ENCODE measurements at regions not wholly inside any gene's neighbourhood (a gene's known extent, or its start where the extent isn't known, plus 50 kb on each side); places are given as distances from the start of the nearest gene placed in this dataset.
"Not testable (repeated sequence)": the region's sequence is repeated elsewhere in the genome, so short reads cannot be mapped to it uniquely, and the experiment has no call there.

DNA sequence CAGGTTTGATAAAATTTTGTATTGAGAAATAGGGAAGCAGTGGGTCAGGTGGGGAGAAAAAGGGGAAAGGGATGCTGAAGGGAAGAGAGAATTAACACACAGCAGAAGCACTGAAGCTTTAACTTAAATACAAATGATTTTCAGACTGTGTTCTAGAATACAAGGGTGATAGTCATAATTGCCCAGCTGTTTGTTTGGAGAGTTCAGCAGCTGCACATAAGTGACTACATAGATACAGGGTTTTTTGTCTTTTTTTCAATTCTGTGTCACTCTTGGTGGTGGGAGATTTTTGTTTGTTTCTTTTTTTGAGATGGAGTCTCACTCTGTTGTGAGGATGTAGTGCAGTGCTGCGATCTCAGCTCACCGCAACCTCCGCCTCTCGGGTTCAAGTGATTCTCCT, 590.4 kb upstream of the SEMA6A start:
- peaks cover 6% of the 10 kb centered on the region for H3K9me3 Mint-ChIP-seq
- no peaks in the 10 kb centered on the region for H3K4me1 Mint-ChIP-seq
- POLR2A ChIA-PET: no interaction called here
- H3K36me3 Mint-ChIP-seq: no peaks in the 10 kb centered on the region
- no peaks in the 10 kb centered on the region for H3K27me3 Mint-ChIP-seq
- ATAC-seq (ENCODE audit: low read depth): no peak
- no peak overlapping the region for H3K4me3 Mint-ChIP-seq
- H3K27ac Mint-ChIP-seq: no peak overlapping the region
- DNase-seq: no peak

DNA sequence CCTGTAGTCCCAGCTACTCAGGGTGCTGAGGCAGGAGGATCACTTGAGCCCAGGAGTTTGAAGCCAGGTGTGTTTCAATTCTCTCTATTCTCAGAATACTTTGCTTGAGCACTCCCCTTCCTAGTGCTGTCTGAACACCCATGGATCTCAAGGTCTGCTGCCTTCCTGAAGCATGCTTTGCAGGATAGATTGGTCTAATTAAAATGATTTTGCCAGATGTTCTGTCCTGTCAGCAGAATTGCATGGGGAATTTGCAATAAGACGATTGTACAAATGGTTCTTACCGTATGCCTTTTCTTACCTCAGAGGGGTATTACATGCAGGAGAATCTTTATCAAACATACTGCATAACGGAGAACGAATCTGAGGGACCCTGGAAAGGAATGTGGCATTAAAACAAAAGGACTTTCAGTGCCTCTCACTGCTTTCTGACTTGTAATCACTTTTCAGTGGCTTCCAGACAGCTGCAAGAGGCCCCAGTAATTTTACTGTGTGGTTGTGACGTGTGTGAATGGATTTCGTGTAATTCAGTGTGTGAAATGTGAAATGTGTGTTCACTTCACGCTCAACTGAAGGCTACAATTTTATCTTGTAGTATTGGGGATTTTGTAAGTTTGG, 587.2 kb upstream of the SEMA6A start:
- DNase-seq (no peak), ATAC-seq (ENCODE audit: low read depth) (no peak)
- POLR2A ChIA-PET: no interaction called here
- Mint-ChIP-seq H3K4me3 (no peak overlapping the region), H3K27ac (no peak overlapping the region), H3K36me3 (no peaks in the 10 kb centered on the region), H3K27me3 (no peaks in the 10 kb centered on the region), H3K9me3 (no peaks in the 10 kb centered on the region), H3K4me1 (no peaks in the 10 kb centered on the region)

DNA sequence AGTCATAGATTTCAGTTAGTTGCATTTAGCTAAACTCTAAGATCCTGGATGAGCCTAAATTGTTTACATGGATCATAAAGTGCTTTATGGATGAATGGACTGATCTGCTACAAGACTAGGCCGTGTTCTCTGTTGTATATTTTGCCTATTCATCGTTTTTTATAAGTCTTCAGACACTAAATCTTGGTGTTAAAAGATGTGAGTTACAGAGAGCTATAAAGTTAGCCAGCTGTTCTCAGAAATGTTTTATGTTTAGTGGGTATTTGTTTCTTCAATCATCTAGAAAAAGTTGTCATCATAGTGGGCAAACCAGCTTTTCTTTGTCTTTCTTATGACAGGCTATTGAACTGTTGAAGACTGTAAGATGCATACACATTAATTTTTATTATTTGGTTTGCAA, 585.8 kb upstream of the SEMA6A start:
- ATAC-seq (ENCODE audit: low read depth) (no peak), DNase-seq (no peak)
- H3K36me3 Mint-ChIP-seq: no peaks in the 10 kb centered on the region
- H3K27me3 Mint-ChIP-seq: no peaks in the 10 kb centered on the region
- H3K9me3 Mint-ChIP-seq: peaks cover 4% of the 10 kb centered on the region
- POLR2A ChIA-PET: no interaction called here
- no peak overlapping the region for H3K4me3 Mint-ChIP-seq
- H3K4me1 Mint-ChIP-seq: no peaks in the 10 kb centered on the region
- no peak overlapping the region for H3K27ac Mint-ChIP-seq

DNA sequence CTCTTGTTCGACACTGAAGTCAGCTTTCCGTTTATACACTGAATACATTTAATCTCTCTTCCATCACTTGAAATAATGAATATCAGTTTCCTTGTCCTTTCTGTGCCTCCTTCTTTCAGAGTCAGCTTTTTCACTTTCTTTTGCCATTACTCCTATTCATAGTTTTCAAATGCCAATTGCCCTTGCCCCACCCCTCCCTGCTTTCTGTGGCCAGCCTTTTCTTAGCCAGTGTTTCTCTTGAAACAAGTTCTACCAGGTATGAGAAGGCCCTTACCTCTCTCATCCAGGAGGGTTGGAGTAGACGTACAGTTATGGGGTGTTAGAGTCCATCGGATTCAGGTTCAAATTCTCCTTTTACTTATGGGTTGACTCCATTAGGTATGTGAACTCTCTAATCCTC, 574.7 kb upstream of the SEMA6A start:
- Mint-ChIP-seq H3K4me1 (no peaks in the 10 kb centered on the region), H3K27me3 (no peaks in the 10 kb centered on the region)
- POLR2A ChIA-PET: no interaction called here

DNA sequence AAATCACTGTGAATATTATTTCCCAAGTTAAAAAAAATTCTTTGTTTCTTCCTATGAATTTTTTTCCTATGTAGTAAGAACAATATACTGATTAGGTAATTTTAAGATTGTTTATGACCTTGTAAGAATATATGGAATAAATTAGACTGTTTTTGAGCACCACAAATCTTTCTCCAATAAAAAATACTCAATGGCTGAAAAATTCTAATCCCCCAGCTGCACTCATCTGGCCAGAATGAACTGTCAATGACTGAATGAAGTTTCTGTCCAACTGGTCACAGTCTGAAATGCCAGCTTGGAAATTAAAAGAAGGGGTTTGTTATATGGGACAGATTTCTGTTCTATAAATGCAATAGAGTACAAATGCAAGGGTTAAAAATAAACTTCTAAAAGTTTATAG, 569.5 kb upstream of the SEMA6A start:
- H3K4me1 Mint-ChIP-seq: no peaks in the 10 kb centered on the region
- no peaks in the 10 kb centered on the region for H3K27me3 Mint-ChIP-seq
- POLR2A ChIA-PET: no interaction called here
- H3K9me3 Mint-ChIP-seq: no peaks in the 10 kb centered on the region
- no peak overlapping the region for H3K27ac Mint-ChIP-seq
- DNase-seq: no peak
- no peak for ATAC-seq (ENCODE audit: low read depth)
- H3K4me3 Mint-ChIP-seq: no peak overlapping the region
- H3K36me3 Mint-ChIP-seq: no peaks in the 10 kb centered on the region

More for the DNA sequence above, 574.7 kb upstream of the SEMA6A start:
- no peak overlapping the region for H3K4me3 Mint-ChIP-seq
- no peaks in the 10 kb centered on the region for H3K9me3 Mint-ChIP-seq
- no peak overlapping the region for H3K27ac Mint-ChIP-seq
- no peaks in the 10 kb centered on the region for H3K36me3 Mint-ChIP-seq
- no peak for DNase-seq
- ATAC-seq (ENCODE audit: low read depth): no peak

DNA sequence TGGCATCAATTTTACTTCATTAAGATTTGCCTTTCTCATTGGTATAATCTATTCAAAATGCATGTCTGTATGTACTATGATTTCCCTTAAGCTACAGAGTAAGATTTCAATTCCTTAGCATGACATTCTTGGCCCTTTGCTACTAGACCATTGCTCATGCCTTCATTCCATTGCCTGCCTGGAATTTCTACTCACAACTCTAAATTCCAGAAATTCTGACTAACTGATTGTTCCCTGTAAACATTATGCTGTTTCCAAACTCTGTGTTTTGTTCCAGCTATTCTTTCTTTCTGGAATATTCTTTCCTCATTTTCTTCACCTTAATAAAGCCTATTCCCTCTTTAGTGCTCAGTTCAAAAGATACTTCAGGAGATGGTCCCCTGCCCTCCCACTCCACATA, 568.8 kb upstream of the SEMA6A start:
- no peaks in the 10 kb centered on the region for H3K36me3 Mint-ChIP-seq
- POLR2A ChIA-PET: no interaction called here
- no peak overlapping the region for H3K4me3 Mint-ChIP-seq
- H3K4me1 Mint-ChIP-seq: no peaks in the 10 kb centered on the region
- H3K9me3 Mint-ChIP-seq: no peaks in the 10 kb centered on the region
- H3K27ac Mint-ChIP-seq: no peak overlapping the region
- ATAC-seq (ENCODE audit: low read depth): no peak
- no peak for DNase-seq
- H3K27me3 Mint-ChIP-seq: no peaks in the 10 kb centered on the region

DNA sequence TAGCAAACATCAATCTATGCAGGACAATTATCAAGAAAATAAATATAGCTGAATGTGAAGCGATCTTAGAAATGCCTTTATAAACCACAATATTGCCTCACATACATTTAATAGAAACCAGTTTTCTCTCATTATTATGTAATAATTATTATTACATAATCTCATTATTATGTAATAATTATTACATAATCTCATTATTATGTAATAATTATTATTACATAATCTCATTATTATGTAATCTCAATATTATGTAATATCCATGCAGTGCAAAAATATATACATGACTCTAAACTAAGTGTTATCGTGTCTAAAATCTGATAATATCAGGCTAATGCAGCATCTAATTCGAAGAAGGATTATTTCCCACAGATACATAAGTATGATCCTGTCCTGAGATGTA, 563.9 kb upstream of the SEMA6A start:
- DNase-seq (no peak), ATAC-seq (ENCODE audit: low read depth) (no peak)
- H3K27me3 Mint-ChIP-seq: no peaks in the 10 kb centered on the region
- no peaks in the 10 kb centered on the region for H3K36me3 Mint-ChIP-seq
- POLR2A ChIA-PET: no interaction called here
- H3K27ac Mint-ChIP-seq: no peak overlapping the region
- H3K9me3 Mint-ChIP-seq: no peaks in the 10 kb centered on the region
- no peak overlapping the region for H3K4me3 Mint-ChIP-seq
- H3K4me1 Mint-ChIP-seq: no peaks in the 10 kb centered on the region

DNA sequence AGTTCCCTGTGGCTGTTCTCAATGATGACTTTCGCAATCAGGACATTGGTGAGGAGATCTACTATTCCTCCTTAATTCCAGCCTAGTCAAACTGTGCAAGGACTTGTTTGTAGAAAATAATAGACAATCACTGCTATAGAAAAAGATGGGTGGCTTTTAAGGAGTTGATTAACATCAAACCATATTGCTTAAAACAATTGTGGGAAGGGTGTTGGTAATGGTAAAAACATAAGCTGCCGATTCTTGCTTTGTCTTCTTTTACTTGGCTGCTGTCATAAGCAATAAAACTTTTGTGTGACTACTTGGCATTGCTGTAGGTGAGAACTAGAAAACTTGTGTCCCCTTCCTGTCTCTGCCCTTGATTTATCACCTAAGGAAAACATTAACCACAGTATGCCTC, 561.2 kb upstream of the SEMA6A start:
- no peaks in the 10 kb centered on the region for H3K4me1 Mint-ChIP-seq
- DNase-seq: no peak
- peaks cover 2% of the 10 kb centered on the region for H3K9me3 Mint-ChIP-seq
- H3K36me3 Mint-ChIP-seq: no peaks in the 10 kb centered on the region
- no peaks in the 10 kb centered on the region for H3K27me3 Mint-ChIP-seq
- H3K27ac Mint-ChIP-seq: no peak overlapping the region
- POLR2A ChIA-PET: no interaction called here
- H3K4me3 Mint-ChIP-seq: no peak overlapping the region
- ATAC-seq (ENCODE audit: low read depth): no peak

DNA sequence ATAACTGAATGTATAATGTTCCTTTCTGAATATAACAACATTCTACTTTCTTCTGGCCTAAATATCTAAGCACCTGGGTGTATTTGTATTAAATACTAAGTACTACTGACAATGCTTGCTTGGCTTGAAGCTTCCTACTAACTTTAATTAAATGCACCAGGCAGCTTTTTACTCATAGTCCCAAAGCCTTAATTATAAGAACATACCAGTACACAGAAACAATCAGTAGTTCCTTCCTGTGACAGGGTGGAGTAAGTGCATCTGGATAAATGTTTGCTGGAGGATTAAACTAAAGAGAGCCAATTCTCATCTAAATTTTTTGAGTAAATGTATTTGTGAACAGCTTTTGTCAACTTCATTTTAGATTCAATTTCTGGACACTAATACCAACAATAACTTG, 558.6 kb upstream of the SEMA6A start:
- Mint-ChIP-seq H3K4me3 (no peak overlapping the region), H3K27me3 (no peaks in the 10 kb centered on the region), H3K4me1 (no peaks in the 10 kb centered on the region), H3K27ac (no peak overlapping the region), H3K36me3 (no peaks in the 10 kb centered on the region), H3K9me3 (peaks cover 2% of the 10 kb centered on the region)
- POLR2A ChIA-PET: no interaction called here
- no peak for ATAC-seq (ENCODE audit: low read depth)
- DNase-seq: no peak

DNA sequence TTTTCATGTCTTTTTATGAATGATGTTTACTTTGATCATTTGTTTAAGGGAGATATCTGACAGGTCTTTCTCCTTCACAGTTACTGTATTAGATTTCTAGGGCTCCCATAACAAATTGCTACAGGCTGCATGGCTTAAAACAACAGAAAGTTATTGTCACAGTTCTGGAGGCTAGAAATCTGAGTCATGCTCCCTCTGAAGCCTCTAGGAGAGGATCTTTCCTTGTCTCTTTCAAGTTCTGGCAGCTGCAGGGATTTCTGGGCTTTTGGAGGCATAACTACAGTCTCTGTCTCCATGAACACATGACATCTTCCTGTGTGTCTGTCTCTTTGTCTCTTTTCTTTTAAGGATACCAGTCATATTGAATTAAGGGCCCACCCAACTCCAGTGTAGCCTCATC, 557.3 kb upstream of the SEMA6A start:
- Mint-ChIP-seq H3K36me3 (no peaks in the 10 kb centered on the region), H3K4me1 (no peaks in the 10 kb centered on the region), H3K4me3 (no peak overlapping the region), H3K27ac (no peak overlapping the region), H3K27me3 (no peaks in the 10 kb centered on the region), H3K9me3 (peaks cover 2% of the 10 kb centered on the region)
- POLR2A ChIA-PET: no interaction called here
- ATAC-seq (ENCODE audit: low read depth) (no peak), DNase-seq (no peak)

DNA sequence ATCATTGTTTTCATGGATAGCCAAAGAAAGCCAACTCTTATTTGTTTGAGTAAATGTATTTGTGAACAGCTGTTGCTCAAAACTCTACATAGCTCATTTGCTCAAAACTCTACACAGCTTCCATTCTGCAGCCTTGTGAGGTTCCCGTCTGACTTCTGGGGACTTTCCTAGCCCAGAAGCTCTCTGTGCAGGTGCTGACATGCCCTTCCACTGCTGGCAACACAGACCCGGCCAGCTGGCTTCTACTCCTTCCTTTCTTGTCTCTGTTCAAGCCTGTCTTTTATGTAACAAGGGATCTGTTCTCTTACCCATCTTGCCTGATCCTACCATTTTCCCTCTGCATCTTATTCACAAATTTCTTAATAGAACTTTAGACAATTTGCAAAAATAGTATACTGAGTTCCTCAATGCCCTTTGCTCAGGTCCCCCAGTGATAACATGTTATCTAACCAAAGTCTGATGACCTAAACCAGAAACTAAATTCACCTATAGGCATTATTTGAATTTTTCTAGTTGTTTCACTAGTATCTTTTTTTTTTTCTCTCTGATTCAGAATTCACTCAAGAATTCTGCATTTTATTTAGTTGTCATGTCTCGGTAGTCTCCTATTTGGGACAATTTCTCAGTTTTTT, 556.5 kb upstream of the SEMA6A start:
- ATAC-seq (ENCODE audit: low read depth) (no peak), DNase-seq (no peak)
- POLR2A ChIA-PET: no interaction called here
- H3K36me3 Mint-ChIP-seq: no peaks in the 10 kb centered on the region
- H3K4me1 Mint-ChIP-seq: no peaks in the 10 kb centered on the region
- H3K4me3 Mint-ChIP-seq: no peak overlapping the region
- H3K27ac Mint-ChIP-seq: no peak overlapping the region
- H3K27me3 Mint-ChIP-seq: no peaks in the 10 kb centered on the region
- peaks cover 2% of the 10 kb centered on the region for H3K9me3 Mint-ChIP-seq

DNA sequence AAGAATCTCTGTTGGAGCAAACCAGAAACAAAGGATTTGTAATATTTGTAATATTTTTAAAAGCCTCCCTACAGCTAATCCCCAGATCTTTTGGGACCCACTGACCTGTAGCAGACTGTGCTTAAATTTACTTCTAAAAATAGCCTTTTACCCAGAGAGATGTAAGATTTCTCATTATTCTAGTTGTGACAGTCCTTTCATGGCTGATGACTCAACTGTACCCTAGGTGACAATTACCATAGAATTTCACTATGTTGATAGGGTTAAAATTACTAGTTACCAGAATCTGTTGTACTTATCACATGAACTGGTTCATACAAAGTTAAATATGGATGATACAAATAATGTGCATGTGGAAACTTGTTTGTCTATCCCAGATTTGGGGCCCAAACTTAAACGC, 543.9 kb upstream of the SEMA6A start:
- Mint-ChIP-seq H3K36me3 (no peaks in the 10 kb centered on the region), H3K4me3 (no peak overlapping the region), H3K9me3 (peaks cover 9% of the 10 kb centered on the region), H3K27ac (no peak overlapping the region), H3K27me3 (no peaks in the 10 kb centered on the region), H3K4me1 (no peaks in the 10 kb centered on the region)
- no peak for DNase-seq
- no peak for ATAC-seq (ENCODE audit: low read depth)
- POLR2A ChIA-PET: no interaction called here

DNA sequence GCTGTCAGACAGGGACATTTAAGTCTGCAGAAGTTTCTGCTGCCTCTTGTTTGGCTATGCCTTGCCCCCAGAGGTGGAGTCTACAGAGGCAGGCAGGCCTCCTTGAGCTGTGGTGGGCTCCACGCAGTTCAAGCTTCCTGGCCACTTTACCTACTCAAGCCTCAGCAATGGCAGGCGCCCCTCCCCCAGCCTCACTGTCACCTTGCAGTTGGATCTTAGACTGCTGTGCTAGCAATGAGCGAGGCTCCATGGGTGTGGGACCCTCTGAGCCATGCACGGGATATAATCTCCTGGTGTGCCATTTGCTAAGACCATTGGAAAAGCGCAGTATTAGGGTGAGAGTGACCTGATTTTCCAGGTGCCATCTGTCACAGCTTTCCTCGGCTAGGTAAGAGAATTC, 542.7 kb upstream of the SEMA6A start:
- not testable (repeated sequence) for H3K9me3 Mint-ChIP-seq

DNA sequence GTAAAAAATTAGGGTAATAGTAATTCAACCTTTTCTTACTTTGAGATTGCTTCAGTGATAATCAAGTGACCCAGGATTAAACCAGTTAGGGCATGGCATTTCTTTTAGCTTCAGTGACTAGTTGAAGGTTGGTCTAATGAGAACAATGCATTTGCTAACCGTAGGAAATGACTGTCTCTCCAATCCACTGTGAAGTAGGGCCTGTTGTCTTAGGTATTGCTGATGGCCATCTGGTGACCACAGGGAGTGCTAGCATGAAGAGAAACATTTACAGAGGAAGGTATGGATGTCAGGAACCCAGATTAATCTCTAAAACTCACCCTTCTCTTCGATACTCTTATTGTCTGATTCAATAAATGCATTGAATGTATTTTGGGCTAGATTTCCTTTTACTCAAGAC, 535.9 kb upstream of the SEMA6A start:
- Mint-ChIP-seq H3K36me3 (no peaks in the 10 kb centered on the region), H3K27me3 (no peaks in the 10 kb centered on the region), H3K9me3 (peaks cover 3% of the 10 kb centered on the region), H3K4me1 (no peaks in the 10 kb centered on the region), H3K27ac (no peak overlapping the region), H3K4me3 (no peak overlapping the region)
- POLR2A ChIA-PET: no interaction called here
- no peak for ATAC-seq (ENCODE audit: low read depth)
- DNase-seq: no peak

More for the DNA sequence above, 542.7 kb upstream of the SEMA6A start:
- H3K36me3 Mint-ChIP-seq; H3K27ac Mint-ChIP-seq; H3K4me1 Mint-ChIP-seq; ATAC-seq (ENCODE audit: low read depth); DNase-seq; POLR2A ChIA-PET; H3K4me3 Mint-ChIP-seq; H3K27me3 Mint-ChIP-seq: not testable (repeated sequence)

DNA sequence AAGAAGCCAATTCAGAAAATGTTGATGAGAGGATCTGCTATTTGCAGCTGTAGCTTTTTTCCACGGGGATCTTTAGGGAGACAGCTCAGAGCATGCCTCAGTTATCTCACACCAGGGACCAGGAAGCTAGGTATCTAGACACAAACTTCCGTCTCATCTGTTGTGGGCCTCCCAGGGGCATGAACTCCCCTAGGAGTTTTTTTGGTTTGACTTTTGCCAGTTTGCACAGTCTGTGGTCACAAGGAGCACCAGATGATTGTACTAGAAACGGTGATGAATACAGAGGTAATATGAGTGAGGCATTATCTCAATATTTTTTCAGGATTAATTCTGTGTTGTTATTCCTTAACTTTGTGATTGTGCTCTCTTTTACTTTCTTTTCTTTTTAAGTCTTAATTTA, 533.2 kb upstream of the SEMA6A start:
- no peaks in the 10 kb centered on the region for H3K36me3 Mint-ChIP-seq
- DNase-seq (no peak), ATAC-seq (ENCODE audit: low read depth) (no peak)
- POLR2A ChIA-PET: no interaction called here
- H3K4me3 Mint-ChIP-seq: no peak overlapping the region
- peaks cover 4% of the 10 kb centered on the region for H3K9me3 Mint-ChIP-seq
- H3K27ac Mint-ChIP-seq: no peak overlapping the region
- H3K27me3 Mint-ChIP-seq: no peaks in the 10 kb centered on the region
- no peaks in the 10 kb centered on the region for H3K4me1 Mint-ChIP-seq
